ENCODE measurements at regions not wholly inside any gene's neighbourhood (a gene's known extent, or its start where the extent isn't known, plus 50 kb on each side); places are given as distances from the start of the nearest gene placed in this dataset.
A peak's percentile ranks its signal among the peaks of the same experiment; 100 is the strongest.

DNA sequence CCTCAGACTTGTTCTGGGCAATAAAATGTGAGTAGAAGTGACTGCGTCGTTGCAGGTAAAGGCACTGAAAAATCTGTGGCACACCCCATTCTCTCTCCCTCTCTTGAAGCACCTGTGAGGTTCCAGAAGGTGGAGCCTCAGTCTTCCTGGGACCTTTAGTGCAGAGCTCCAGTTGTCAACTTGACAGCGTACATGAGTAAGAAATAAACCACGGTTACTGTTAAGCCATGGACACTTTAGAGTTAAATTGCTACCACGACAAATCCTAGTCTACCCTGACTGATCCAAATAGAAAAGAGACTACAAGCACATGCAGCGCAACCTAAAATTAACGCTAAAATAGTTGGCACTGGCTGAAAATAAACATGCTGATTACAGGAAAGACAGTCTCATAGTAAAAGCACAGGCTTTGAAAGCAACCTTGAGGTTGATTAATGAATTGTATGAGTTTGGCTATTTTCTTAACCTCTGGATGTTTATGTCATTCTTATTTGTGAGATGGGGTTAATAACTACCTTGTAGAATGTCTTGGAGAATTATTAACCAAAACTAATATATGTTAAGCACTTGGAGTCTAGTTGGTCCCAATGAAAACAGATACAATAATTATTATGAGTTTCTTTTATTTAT, 93.0 kb upstream of the PLPPR4 start:
- Histone ChIP-seq H3K27ac (peak overlapping the region; percentile 27 to 67; a peak in 4 of 6 replicates), H3K4me1 (peaks cover 19% of the 10 kb centered on the region), H3K9me3 (no peaks in the 10 kb centered on the region), H3K4me2 (peak overlapping the region; percentile 63), H3K4me3 (no peak overlapping the region)
- WGBS (ENCODE audit: missing lambda C conversion rate), result 11% methylated on average over 7 of the region's 7 CpGs
- ChIA-PET POLR2A (no interaction called here), CTCF (interaction anchor here (1.1 kb wide), 1 partner anchor 10 kb away, joined by 3 read pairs; no protein-coding TSS in a partner anchor)
- no peak for FAIRE-seq
- no peak for TF ChIP-seq ZSCAN20 (CRISPR knock-in tag; IDR thresholded peaks at IDR 0.05)
- TF ChIP-seq BHLHE40 (IDR thresholded peaks at IDR 0.05; ENCODE audit: low read depth, low read length), result no peak
- no peak for TF ChIP-seq ZC3H11A (IDR thresholded peaks at IDR 0.05)
- TF ChIP-seq EP300 (IDR thresholded peaks at IDR 0.05), result no peak
- TF ChIP-seq CEBPB (IDR thresholded peaks at IDR 0.05), result no peak
- TF ChIP-seq CHD2 (IDR thresholded peaks at IDR 0.05; ENCODE audit: low read length, partially characterized antibody), result no peak
- no peak for TF ChIP-seq POLR2AphosphoS2 (conservative IDR thresholded peaks at IDR 0.05; ENCODE audit: low read length)
- TF ChIP-seq EHMT2 (IDR thresholded peaks at IDR 0.05; ENCODE audit: low read depth), result no peak
- no peak for TF ChIP-seq MAZ (IDR thresholded peaks at IDR 0.05; ENCODE audit: borderline replicate concordance, low read depth, low read length)
- TF ChIP-seq, protein P1, sequence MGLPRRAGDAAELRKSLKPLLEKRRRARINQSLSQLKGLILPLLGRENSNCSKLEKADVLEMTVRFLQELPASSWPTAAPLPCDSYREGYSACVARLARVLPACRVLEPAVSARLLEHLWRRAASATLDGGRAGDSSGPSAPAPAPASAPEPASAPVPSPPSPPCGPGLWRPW (IDR thresholded peaks at IDR 0.05), result no peak
- peak; percentile 65 to 66; a peak in 4 of 6 replicates for ATAC-seq
- no peak for DNase-seq (ENCODE audit: low read depth in 1 of 2, low spot score in 1 of 2)

DNA sequence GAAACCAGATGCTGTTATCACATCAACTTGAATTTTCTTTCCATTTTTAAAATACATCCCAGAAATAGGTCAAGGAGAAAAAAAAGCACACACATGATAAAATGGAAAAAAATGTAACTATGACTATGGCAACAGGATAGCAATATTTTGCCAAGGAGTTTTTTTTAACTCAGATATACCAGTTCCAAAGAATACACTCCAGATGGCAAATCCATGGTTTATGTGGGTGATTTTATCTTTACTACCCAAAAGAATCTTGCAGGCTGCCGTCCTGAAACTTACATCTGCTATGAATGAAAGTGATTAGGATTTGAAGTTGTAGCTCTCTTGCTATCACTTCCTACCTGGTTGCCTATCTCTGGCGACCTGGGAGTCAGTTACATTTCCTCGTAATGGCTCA, 91.0 kb upstream of the PLPPR4 start:
- no peak for ATAC-seq
- TF ChIP-seq PBX3 (IDR thresholded peaks at IDR 0.05), result no peak
- no peak for TF ChIP-seq SREBF2 (IDR thresholded peaks at IDR 0.05)
- no peak for TF ChIP-seq ZC3H11A (IDR thresholded peaks at IDR 0.05)
- no peak for TF ChIP-seq HMGXB4 (CRISPR knock-in tag; IDR thresholded peaks at IDR 0.05; ENCODE audit: borderline replicate concordance)
- no peak for TF ChIP-seq FOXS1 (CRISPR knock-in tag; IDR thresholded peaks at IDR 0.05)
- no peak for TF ChIP-seq HOXA7 (CRISPR knock-in tag; IDR thresholded peaks at IDR 0.05)
- TF ChIP-seq POLR2A (IDR thresholded peaks at IDR 0.05; ENCODE audit: low read length), result no peak
- FAIRE-seq, result no peak
- POLR2A ChIA-PET, result no interaction called here
- WGBS (ENCODE audit: missing lambda C conversion rate), result 74% methylated on average over 3 of the region's 3 CpGs
- CTCF ChIA-PET, result no interaction called here
- peaks cover 19% of the 10 kb centered on the region for H3K4me1 ChIP-seq
- no peaks in the 10 kb centered on the region for H3K9me3 ChIP-seq
- no peak overlapping the region for H3K4me3 ChIP-seq
- no peak for DNase-seq (ENCODE audit: low read depth in 1 of 2, low spot score in 1 of 2)
- no peak overlapping the region for H3K4me2 ChIP-seq
- no peak overlapping the region for H3K27ac ChIP-seq

DNA sequence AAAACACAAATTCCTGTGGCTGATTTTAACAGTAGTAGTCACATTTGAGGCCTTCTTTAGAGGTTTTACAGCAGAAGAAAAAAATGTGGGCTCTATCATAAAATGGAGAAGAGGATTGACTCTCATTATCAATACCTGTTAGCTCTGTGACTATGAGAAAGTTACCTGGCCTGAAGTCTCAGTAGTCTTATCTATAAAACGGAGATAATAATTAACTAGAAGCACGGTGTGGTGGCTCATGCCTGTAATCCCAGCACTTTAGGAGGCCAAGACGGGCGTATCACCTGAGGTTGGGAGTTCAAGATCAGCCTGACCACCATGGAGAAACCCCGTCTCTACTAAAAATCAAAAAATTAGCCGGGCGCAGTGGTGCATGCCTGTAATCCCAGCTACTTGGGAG, 90.4 kb upstream of the PLPPR4 start:
- peaks cover 19% of the 10 kb centered on the region for H3K4me1 ChIP-seq
- H3K9me3 ChIP-seq, result no peaks in the 10 kb centered on the region
- H3K4me3 ChIP-seq, result no peak overlapping the region
- ChIA-PET CTCF (interaction anchor here (1.3 kb wide), 1 partner anchor 13 kb away, joined by 3 read pairs; no protein-coding TSS in a partner anchor), POLR2A (no interaction called here)
- ATAC-seq (no peak), DNase-seq (ENCODE audit: low read depth in 1 of 2, low spot score in 1 of 2) (no peak), FAIRE-seq (no peak)
- no peak overlapping the region for H3K4me2 ChIP-seq
- 75% methylated on average over 7 of the region's 7 CpGs for WGBS (ENCODE audit: missing lambda C conversion rate)
- no peak overlapping the region for H3K27ac ChIP-seq
- no peak for TF ChIP-seq E2F6 (IDR thresholded peaks at IDR 0.05; ENCODE audit: borderline replicate concordance, low read depth)
- TF ChIP-seq KDM5A (IDR thresholded peaks at IDR 0.05), result no peak
- no peak for TF ChIP-seq NR3C1 (IDR thresholded peaks at IDR 0.05)
- TF ChIP-seq POLR2A (IDR thresholded peaks at IDR 0.05; ENCODE audit: low read length), result no peak
- no peak for TF ChIP-seq ZNF302 (CRISPR knock-in tag; IDR thresholded peaks at IDR 0.05)
- TF ChIP-seq HDAC2 (IDR thresholded peaks at IDR 0.05), result no peak
- TF ChIP-seq ZC3H11A (IDR thresholded peaks at IDR 0.05), result no peak
- TF ChIP-seq RARB (CRISPR knock-in tag; IDR thresholded peaks at IDR 0.05), result no peak
- TF ChIP-seq FOSL2 (IDR thresholded peaks at IDR 0.05), result no peak
- TF ChIP-seq FOSL2 (CRISPR knock-in tag; IDR thresholded peaks at IDR 0.05), result no peak
- TF ChIP-seq FOSB (CRISPR knock-in tag; IDR thresholded peaks at IDR 0.05), result no peak
- no peak for TF ChIP-seq CHD2 (IDR thresholded peaks at IDR 0.05; ENCODE audit: low read length, partially characterized antibody)
- TF ChIP-seq RNF2 (IDR thresholded peaks at IDR 0.05; ENCODE audit: borderline replicate concordance, low read depth), result no peak
- TF ChIP-seq CBX2 (IDR thresholded peaks at IDR 0.05; ENCODE audit: borderline replicate concordance, low read depth), result no peak
- TF ChIP-seq ZFP36 (IDR thresholded peaks at IDR 0.05; ENCODE audit: borderline replicate concordance, partially characterized antibody), result no peak
- no peak for TF ChIP-seq NPAS2 (CRISPR knock-in tag; IDR thresholded peaks at IDR 0.05; ENCODE audit: borderline replicate concordance)
- TF ChIP-seq ESRRA (IDR thresholded peaks at IDR 0.05; ENCODE audit: borderline replicate concordance, low read length), result no peak
- no peak for TF ChIP-seq EHF (CRISPR knock-in tag; IDR thresholded peaks at IDR 0.05)

Measured in A549 (cell line).